ENCODE measurements at regions not wholly inside any gene's neighbourhood (a gene's known extent, or its start where the extent isn't known, plus 50 kb on each side); places are given as distances from the start of the nearest gene placed in this dataset.

DNA sequence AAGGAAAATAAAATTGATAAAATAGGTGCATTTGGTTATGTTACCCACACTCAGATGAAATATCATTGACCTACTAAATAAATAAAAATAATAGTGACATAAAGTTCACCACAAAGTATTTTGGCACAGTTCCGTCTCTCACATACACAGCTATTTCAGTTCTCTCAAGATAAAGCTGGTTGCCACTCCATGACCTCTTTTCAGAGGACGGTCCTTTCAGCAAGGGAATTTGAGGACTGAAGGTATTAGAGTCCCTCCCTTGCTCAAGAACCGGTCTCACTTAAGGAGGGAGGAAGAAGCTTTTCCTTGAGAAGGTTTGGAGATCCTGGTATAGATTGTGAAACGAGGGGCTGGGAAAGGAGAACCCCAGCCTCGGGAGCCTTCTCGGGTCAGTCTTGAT is 285.5 kb upstream of the CFAP20DC start:
- Histone ChIP-seq H3K18ac (ENCODE audit: low read length) (no peak overlapping the region), H3K14ac (ENCODE audit: low read length) (no peak overlapping the region), H3K4me2 (ENCODE audit: insufficient read depth, low read length, poor library complexity, severe bottlenecking) (no peak overlapping the region), H3K79me1 (ENCODE audit: low read depth, low read length) (no peaks in the 10 kb centered on the region), H2BK12ac (ENCODE audit: low read length) (no peak overlapping the region), H4K8ac (ENCODE audit: low read depth, low read length) (no peak overlapping the region), H3K9me3 (replicated peaks in 1 of 2; ENCODE audit: control insufficient read depth in 2 of 2, insufficient read depth in 1 of 2, low read depth in 1 of 2, low read length in 2 of 2) (peaks cover 0 to 2% of the 10 kb centered on the region in 2 donors), H3K4me1 (ENCODE audit: control insufficient read depth in 2 of 2, insufficient read depth in 1 of 2, low read depth in 1 of 2, low read length in 2 of 2) (no peaks in the 10 kb centered on the region), H3K4ac (ENCODE audit: low read length) (no peak overlapping the region), H2BK5ac (ENCODE audit: low read length) (no peak overlapping the region), H4K91ac (ENCODE audit: low read depth, low read length, poor library complexity) (no peak overlapping the region), H2BK120ac (ENCODE audit: low read depth, low read length) (no peak overlapping the region), H2BK15ac (ENCODE audit: low read length) (no peak overlapping the region), H3K36me3 (replicated peaks in 1 of 2; ENCODE audit: control insufficient read depth in 2 of 2, insufficient read depth in 2 of 2, low read length in 2 of 2) (no peaks in the 10 kb centered on the region), H2AK5ac (ENCODE audit: low read depth, low read length) (no peak overlapping the region), H2AFZ (ENCODE audit: low read length) (no peak overlapping the region), H3K27ac (replicated peaks; ENCODE audit: low read length) (no peak overlapping the region), H3K27me3 (ENCODE audit: control insufficient read depth in 3 of 3, insufficient read depth in 3 of 3, low read depth in 1 of 3, low read length in 3 of 3) (no peaks in the 10 kb centered on the region), H3K23ac (ENCODE audit: low read depth, low read length, poor library complexity) (no peak overlapping the region), H3K4me3 (ENCODE audit: low read length in 2 of 2) (no peak overlapping the region), H3K9ac (ENCODE audit: low read depth, low read length, poor library complexity) (no peak overlapping the region)
- no CpG with 5 or more reads among the region's 6 CpGs for WGBS, 2 donors (ENCODE audit: extremely low coverage in 2 of 2, insufficient read length in 2 of 2, insufficient replicate concordance in 1 of 2)
- DNase-seq (ENCODE audit: low spot score): no peak

DNA sequence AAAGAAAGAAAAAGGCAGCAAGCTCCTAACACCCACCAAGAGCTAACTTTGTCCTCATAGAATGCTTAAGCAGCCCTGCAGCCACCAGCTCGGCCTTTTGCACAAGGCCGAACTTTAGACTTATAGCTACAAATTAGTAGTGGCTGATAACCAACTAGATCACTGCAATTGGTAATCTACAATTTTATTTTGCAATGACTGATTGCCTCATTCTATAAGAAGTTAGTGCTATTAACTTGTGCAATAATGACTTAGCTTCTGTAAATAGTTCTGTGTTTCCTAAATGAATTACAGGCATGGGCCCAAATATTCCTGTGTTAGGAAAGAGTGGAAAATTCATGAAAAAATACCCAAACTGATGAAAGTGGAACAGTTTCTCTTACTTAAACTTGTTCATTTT is 284.8 kb upstream of the CFAP20DC start:
- DNase-seq (ENCODE audit: low spot score): no peak
- Histone ChIP-seq H3K4me2 (ENCODE audit: insufficient read depth, low read length, poor library complexity, severe bottlenecking) (no peak overlapping the region), H3K23ac (ENCODE audit: low read depth, low read length, poor library complexity) (no peak overlapping the region), H2BK12ac (ENCODE audit: low read length) (no peak overlapping the region), H2BK15ac (ENCODE audit: low read length) (no peak overlapping the region), H3K14ac (ENCODE audit: low read length) (no peak overlapping the region), H3K27me3 (ENCODE audit: control insufficient read depth in 3 of 3, insufficient read depth in 3 of 3, low read depth in 1 of 3, low read length in 3 of 3) (no peaks in the 10 kb centered on the region), H3K27ac (replicated peaks; ENCODE audit: low read length) (no peak overlapping the region), H2AFZ (ENCODE audit: low read length) (no peak overlapping the region), H4K8ac (ENCODE audit: low read depth, low read length) (no peak overlapping the region), H3K9me3 (replicated peaks in 1 of 2; ENCODE audit: control insufficient read depth in 2 of 2, insufficient read depth in 1 of 2, low read depth in 1 of 2, low read length in 2 of 2) (peaks cover 0 to 2% of the 10 kb centered on the region in 2 donors), H3K18ac (ENCODE audit: low read length) (no peak overlapping the region), H3K79me1 (ENCODE audit: low read depth, low read length) (no peaks in the 10 kb centered on the region), H2BK5ac (ENCODE audit: low read length) (no peak overlapping the region), H2BK120ac (ENCODE audit: low read depth, low read length) (no peak overlapping the region), H3K9ac (ENCODE audit: low read depth, low read length, poor library complexity) (no peak overlapping the region), H4K91ac (ENCODE audit: low read depth, low read length, poor library complexity) (no peak overlapping the region), H3K4ac (ENCODE audit: low read length) (no peak overlapping the region), H3K4me1 (ENCODE audit: control insufficient read depth in 2 of 2, insufficient read depth in 1 of 2, low read depth in 1 of 2, low read length in 2 of 2) (no peaks in the 10 kb centered on the region), H3K36me3 (replicated peaks in 1 of 2; ENCODE audit: control insufficient read depth in 2 of 2, insufficient read depth in 2 of 2, low read length in 2 of 2) (no peaks in the 10 kb centered on the region), H2AK5ac (ENCODE audit: low read depth, low read length) (no peak overlapping the region), H3K4me3 (ENCODE audit: low read length in 2 of 2) (no peak overlapping the region)
- no CpG with 5 or more reads among the region's 2 CpGs for WGBS, 2 donors (ENCODE audit: extremely low coverage in 2 of 2, insufficient read length in 2 of 2, insufficient replicate concordance in 1 of 2)

DNA sequence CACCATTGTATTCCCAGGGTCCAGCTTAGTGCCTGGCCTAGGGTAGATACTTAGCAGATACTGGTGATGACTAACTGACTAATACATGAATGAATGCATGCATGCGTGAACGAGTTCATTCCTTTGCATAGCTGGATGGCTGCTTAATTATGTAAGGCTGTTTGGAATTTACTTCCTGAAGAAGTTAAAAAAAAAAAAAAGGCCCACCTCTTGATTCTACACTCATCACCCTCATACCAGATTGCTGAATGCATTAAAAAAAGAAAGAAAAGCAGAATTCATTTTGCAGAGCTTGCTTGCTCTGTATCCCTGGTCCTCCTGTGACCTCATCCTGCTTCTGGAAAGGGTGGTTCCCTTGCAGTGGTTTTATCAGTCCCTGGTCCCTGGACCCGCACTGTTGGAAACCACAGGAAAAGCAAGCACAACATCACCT is 277.6 kb upstream of the CFAP20DC start:
- Histone ChIP-seq H2BK12ac (ENCODE audit: low read length) (no peak overlapping the region), H3K9me3 (replicated peaks in 1 of 2; ENCODE audit: control insufficient read depth in 2 of 2, insufficient read depth in 1 of 2, low read depth in 1 of 2, low read length in 2 of 2) (no peaks in the 10 kb centered on the region), H3K14ac (ENCODE audit: low read length) (no peak overlapping the region), H3K4me2 (ENCODE audit: insufficient read depth, low read length, poor library complexity, severe bottlenecking) (no peak overlapping the region), H3K4me3 (ENCODE audit: low read length in 2 of 2) (no peak overlapping the region), H3K4ac (ENCODE audit: low read length) (no peak overlapping the region), H3K27me3 (ENCODE audit: control insufficient read depth in 3 of 3, insufficient read depth in 3 of 3, low read depth in 1 of 3, low read length in 3 of 3) (no peaks in the 10 kb centered on the region), H2AFZ (ENCODE audit: low read length) (no peak overlapping the region), H3K27ac (replicated peaks; ENCODE audit: low read length) (peak overlapping the region; percentile 74), H4K91ac (ENCODE audit: low read depth, low read length, poor library complexity) (no peak overlapping the region), H3K23ac (ENCODE audit: low read depth, low read length, poor library complexity) (no peak overlapping the region), H2BK5ac (ENCODE audit: low read length) (no peak overlapping the region), H3K4me1 (ENCODE audit: control insufficient read depth in 2 of 2, insufficient read depth in 1 of 2, low read depth in 1 of 2, low read length in 2 of 2) (peaks cover 9 to 11% of the 10 kb centered on the region in 2 donors), H3K36me3 (replicated peaks in 1 of 2; ENCODE audit: control insufficient read depth in 2 of 2, insufficient read depth in 2 of 2, low read length in 2 of 2) (no peaks in the 10 kb centered on the region), H3K79me1 (ENCODE audit: low read depth, low read length) (no peaks in the 10 kb centered on the region), H3K18ac (ENCODE audit: low read length) (no peak overlapping the region), H4K8ac (ENCODE audit: low read depth, low read length) (no peak overlapping the region), H2BK15ac (ENCODE audit: low read length) (no peak overlapping the region), H3K9ac (ENCODE audit: low read depth, low read length, poor library complexity) (no peak overlapping the region), H2AK5ac (ENCODE audit: low read depth, low read length) (no peak overlapping the region), H2BK120ac (ENCODE audit: low read depth, low read length) (no peak overlapping the region)
- DNase-seq (ENCODE audit: low spot score): peak; percentile 61
- no CpG with 5 or more reads among the region's 3 CpGs for WGBS, 2 donors (ENCODE audit: extremely low coverage in 2 of 2, insufficient read length in 2 of 2, insufficient replicate concordance in 1 of 2)

DNA sequence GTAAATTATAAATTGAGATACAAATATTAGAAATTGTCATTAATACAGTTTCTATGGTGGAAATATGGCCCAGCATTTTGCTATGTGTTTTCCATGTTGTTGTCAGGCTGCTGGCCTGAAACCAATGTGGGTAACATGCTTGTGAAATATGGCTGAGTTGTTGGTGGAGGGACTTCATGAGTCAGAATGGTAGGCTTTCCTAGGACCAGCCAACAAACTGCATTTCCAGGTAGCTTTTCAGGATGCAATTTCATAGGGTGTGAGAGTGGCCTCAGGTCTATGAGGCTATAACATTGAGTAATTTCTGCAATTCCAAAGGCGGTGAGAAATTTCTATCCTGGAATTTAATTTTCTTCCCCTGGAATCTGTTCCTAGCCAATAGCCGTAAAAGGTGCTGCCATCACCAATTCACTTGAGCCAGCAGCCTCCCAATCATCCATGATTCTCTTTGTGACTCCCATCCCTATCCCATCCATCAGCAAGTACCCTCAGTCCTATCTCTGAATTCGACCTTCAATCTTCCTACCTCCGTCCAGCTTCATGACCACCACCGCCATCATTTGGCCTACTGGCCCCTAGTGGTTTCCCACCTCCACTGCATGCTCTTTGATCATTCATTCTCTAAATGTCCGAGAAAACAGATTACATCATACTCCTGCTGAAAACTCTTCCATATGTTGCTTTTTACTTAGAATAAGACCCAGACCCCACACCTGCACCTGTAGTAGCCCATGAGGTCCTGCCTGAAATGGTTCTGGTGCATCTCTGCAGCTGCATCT is 276.6 kb upstream of the CFAP20DC start:
- Histone ChIP-seq H3K27ac (replicated peaks; ENCODE audit: low read length) (peak overlapping the region; percentile 78), H3K14ac (ENCODE audit: low read length) (no peak overlapping the region), H2AK5ac (ENCODE audit: low read depth, low read length) (no peak overlapping the region), H2BK5ac (ENCODE audit: low read length) (no peak overlapping the region), H3K27me3 (ENCODE audit: control insufficient read depth in 3 of 3, insufficient read depth in 3 of 3, low read depth in 1 of 3, low read length in 3 of 3) (no peaks in the 10 kb centered on the region), H4K91ac (ENCODE audit: low read depth, low read length, poor library complexity) (no peak overlapping the region), H2BK12ac (ENCODE audit: low read length) (no peak overlapping the region), H2BK120ac (ENCODE audit: low read depth, low read length) (no peak overlapping the region), H2AFZ (ENCODE audit: low read length) (no peak overlapping the region), H3K36me3 (replicated peaks in 1 of 2; ENCODE audit: control insufficient read depth in 2 of 2, insufficient read depth in 2 of 2, low read length in 2 of 2) (no peaks in the 10 kb centered on the region), H3K4me1 (ENCODE audit: control insufficient read depth in 2 of 2, insufficient read depth in 1 of 2, low read depth in 1 of 2, low read length in 2 of 2) (peaks cover 9 to 11% of the 10 kb centered on the region in 2 donors), H3K79me1 (ENCODE audit: low read depth, low read length) (no peaks in the 10 kb centered on the region), H3K4me3 (ENCODE audit: low read length in 2 of 2) (no peak overlapping the region), H3K9ac (ENCODE audit: low read depth, low read length, poor library complexity) (no peak overlapping the region), H3K9me3 (replicated peaks in 1 of 2; ENCODE audit: control insufficient read depth in 2 of 2, insufficient read depth in 1 of 2, low read depth in 1 of 2, low read length in 2 of 2) (peaks cover 0 to 2% of the 10 kb centered on the region in 2 donors), H3K18ac (ENCODE audit: low read length) (peak overlapping the region; percentile 88), H3K4me2 (ENCODE audit: insufficient read depth, low read length, poor library complexity, severe bottlenecking) (no peak overlapping the region), H4K8ac (ENCODE audit: low read depth, low read length) (no peak overlapping the region), H3K23ac (ENCODE audit: low read depth, low read length, poor library complexity) (no peak overlapping the region), H3K4ac (ENCODE audit: low read length) (no peak overlapping the region), H2BK15ac (ENCODE audit: low read length) (no peak overlapping the region)
- no peak for DNase-seq (ENCODE audit: low spot score)
- WGBS, 2 donors (ENCODE audit: extremely low coverage in 2 of 2, insufficient read length in 2 of 2, insufficient replicate concordance in 1 of 2): no CpG with 5 or more reads among the region's 6 CpGs

Data from neuronal stem cell (in vitro differentiated cells).